HG03159 (cell line): ENCODE measurements at regions not wholly inside any gene's neighbourhood (a gene's known extent, or its start where the extent isn't known, plus 50 kb on each side); places are given as distances from the start of the nearest gene placed in this dataset.
"Not testable (repeated sequence)": the region's sequence is repeated elsewhere in the genome, so short reads cannot be mapped to it uniquely, and the experiment has no call there.

ENCODE experiments used
- ATAC-seq: cut with Tn5 transposase; IDR thresholded peaks from one replicate; pipeline ENCODE4 v1.9.1; 2021; ENCODE audit warnings: mild to moderate bottlenecking, moderate library complexity; ENCODE audit not compliant: unreplicated experiment

DNA sequence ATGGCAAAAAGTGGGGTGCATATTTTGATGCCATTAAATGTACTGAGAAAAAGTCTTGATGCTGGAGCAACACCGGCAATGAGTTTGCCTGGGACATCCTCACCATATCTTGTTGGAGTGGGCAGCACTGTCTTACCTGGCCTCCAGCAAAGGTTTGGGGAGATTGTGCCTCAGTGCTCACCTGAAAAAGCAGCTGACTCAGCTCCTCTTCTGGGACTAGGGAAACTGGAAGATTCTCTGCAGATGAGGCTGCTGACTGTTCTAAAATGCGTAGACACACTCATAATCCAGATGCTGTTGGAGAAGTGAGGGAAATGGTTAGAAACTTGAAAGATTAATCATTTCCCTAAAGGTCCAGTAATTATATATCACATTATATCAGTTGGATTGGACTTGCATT is 593.7 kb upstream of the HS3ST1 start:
- ATAC-seq = no peak

DNA sequence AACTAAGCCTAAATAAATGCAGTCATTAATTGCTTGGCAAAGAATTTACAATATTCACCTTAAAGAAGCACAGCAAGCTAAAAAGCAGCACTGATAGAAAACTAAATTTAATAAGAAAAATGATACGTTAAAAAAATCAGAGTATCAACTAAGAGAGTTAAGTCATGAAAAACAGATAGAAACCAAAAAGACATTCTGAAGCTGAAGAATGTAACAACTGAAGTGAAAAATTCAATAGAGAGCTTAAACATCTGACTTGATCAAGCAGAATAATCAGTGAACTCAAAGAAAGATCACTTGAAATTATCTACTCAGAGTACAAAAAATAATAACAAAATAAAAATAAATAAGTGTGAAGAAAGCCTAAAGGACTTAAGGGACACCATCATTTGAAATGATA is 588.0 kb upstream of the HS3ST1 start:
- ATAC-seq = no peak

DNA sequence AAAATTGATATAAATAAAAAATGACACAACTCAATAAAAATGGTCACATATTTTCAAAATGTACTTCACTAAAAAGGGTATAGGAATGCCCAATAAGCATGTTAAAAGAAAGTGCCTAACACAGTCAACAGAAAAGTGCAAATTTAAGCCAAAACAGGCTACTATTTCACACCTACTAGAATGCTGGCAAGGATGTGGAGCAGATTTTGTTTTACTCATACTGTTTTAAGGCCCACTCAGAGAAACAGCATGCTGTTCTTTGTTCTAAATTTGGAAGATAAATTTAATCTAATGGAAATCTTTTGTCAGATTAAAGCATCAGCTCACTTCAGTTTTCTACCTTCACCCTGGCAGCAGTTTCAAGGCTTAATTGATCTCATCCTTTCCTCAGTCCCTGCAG is 576.8 kb upstream of the HS3ST1 start:
- no peak for ATAC-seq

DNA sequence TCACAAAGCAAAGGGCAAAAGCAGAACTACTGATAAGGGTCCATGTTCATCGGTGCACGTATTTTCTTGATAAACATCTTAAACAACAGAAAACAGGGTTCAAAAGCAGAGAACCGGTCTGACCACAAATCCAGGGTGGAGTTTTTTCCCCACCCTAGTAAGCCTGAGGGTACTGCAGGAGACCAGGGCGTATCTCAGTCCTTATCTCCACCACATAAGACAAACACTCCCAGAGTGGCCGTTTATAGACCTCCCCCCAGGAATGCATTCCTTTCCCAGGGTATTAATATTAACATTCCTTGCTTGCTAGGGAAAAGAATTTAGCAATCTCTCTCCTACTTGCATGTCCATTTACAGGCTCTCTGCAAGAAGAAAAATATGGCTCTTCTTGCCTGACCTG is 567.9 kb upstream of the HS3ST1 start:
- not testable (repeated sequence) for ATAC-seq

DNA sequence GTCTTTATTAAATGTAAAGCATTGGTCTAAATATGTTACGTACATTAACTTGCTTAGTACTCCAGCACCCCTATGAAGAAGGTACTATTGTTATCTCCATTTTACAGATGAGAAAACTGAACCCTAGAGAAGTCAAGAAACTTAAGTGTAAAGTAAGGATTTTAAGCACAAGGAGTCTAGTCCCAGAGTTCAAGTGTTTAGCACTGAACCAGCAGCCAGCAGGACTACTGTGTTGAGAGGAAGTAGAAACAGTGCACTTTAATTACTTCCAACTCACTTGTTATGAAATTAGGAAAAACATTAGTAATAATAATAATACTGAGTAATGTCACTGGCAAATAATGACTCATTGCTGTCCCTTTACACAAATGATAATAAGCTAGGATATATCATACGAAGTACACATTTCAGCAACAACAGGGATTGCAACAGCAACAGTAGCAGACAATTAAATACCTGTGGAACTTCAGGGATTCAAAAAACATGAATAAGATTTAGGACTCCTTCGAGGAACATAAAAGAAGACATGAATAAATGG is 548.1 kb upstream of the HS3ST1 start:
- no peak for ATAC-seq

DNA sequence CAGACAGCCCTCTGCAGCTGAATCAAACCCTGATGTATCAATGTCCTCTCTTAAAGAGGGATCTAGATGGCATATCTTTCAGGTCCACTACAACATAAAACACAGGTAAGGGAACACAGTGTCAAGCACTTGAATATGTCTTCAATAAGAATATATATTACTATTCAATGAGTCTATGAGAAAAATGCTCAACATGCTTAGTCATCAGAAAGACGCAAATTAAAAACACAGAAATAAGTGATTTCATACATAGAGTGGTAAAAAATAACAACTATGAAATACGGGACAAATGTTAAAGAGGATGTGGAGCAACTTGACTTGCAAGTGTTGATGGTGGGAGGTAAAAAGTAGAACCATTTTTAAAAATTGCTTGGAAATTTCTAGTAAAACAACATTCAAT is 544.6 kb upstream of the HS3ST1 start:
- no peak for ATAC-seq

DNA sequence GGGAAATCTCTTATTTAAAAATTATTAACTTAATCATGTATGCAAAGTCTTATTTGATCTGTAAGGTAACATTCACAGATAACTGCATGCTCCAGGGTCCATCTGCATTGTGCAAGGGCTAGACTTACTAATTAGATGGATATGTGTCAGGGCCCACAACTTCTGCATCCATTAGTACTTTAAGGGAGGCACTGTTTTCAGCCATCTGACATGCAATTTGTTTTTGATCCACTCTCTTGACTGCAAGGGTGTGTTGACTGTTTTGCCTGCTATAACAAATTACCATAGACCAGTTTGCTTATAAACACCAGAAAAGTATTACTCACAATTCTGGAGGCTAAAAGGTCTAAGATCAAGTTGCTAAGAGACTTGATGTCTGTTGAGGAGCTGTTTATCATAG is 542.1 kb upstream of the HS3ST1 start:
- ATAC-seq = no peak

DNA sequence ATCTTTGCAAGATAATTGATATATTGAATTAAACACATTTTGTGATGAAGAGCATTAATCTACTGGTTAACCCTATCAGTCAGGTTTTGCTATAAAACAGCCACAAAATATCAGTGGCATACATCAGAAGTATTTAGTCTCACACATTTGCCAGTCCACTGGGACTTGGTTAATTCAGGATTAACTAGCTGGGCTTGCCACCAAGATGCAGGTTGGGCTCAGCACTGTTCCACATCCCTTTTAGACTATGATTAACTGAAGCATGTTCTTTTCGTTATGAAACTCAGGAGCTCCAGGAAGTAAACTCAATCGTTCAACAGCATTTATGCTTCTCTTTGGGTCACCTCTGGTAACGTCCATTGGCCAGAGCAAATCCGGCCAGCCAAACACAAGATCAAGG is 538.1 kb upstream of the HS3ST1 start:
- ATAC-seq = no peak

DNA sequence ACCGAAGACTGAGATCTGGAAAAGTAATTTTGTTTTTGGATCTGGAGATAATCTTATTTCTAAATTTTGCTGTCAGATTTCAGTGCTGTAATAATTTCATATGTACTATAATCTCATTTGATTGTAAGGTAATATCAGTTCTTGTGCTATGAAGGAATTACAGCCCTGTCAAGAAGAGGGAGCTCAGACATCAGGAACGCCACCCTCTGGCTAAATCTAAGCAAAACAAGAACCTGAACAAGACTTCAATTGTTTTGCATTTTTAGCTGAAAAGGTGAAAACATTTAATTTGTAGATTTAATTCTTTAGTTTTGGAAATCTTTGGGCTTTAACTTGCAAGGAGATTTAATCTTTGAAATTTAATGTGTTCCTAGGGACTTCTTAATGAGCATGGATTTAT is 525.4 kb upstream of the HS3ST1 start:
- no peak for ATAC-seq

DNA sequence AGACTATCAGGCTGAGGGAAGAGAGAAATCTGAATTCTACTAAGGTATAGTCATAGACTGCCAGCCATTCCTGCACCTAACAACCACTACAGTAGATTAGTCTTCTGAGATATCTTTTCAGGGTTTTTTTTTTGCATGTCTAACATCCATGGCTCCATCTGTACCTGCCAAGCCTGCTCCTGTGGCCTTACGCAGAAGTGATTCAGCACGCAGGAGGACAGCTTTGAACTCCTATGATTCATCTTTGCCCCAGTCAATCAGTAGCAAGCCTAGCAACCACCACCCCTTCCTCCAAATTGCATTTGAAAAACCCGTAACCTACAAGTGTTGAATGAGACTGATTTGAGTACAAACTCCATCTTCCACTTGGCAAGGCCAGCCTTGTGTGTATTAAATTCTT is 520.7 kb upstream of the HS3ST1 start:
- no peak for ATAC-seq

DNA sequence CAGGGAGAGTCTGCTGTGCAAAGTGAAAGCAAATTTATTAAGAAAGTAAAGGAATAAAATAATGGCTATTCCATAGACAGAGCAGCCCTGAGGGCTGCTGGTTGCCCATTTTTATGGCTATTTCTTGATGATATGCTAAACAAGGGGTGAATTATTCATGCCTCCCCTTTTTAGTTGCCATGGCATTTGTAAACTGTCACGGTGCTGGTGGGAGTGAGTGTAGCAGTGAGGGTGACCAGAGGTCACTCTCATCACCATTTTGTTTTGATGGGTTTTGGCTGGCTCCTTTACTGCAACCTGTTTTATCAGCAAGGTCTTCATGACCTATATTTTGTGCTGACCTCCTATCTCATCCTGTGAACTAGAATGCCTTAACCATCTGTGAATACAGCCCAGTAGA is 518.9 kb upstream of the HS3ST1 start:
- ATAC-seq = not testable (repeated sequence)

DNA sequence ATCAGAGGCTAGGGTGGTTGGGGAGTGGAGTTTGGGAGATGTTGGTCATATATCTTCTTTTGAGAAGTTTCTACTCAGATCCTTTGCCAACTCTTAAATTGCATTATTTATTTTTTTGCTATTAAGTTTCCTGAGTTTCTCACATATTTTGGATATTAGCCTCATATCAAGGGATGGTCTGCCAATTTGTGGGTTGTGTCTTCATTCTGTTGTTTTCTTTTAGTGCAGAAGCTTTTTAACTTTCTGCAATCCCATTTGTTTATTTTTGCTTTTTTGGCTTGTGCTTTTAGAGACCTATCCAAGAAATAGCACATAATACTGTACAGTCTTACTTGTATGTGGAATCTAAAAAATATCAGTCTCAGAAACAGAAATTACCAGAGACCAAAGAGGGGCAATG is 509.2 kb upstream of the HS3ST1 start:
- ATAC-seq = no peak

DNA sequence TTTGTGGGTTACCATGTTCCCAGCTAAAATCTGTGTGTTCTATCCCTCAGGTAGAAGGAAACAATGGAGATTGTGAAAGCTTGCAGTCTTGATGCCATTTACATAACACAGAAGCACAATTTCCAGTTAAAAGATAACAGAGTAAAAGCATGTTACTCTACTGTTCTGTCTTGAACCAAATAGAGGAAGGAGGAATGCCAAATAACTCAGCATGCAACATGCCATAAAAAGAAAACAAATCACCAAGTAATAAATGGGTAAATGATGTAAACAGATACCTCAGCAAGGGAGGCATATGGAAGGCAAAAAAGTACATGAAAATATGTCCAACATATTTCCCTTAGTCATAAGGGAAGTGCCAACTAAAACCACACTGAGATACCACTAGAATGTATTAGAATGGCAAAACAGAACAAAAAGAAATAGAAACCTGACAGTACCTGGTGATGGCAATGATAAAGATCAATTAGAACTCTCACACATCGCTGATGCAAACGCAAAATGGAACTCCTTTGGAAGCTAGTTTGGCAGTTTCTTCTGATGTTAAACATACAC is 502.6 kb upstream of the HS3ST1 start:
- no peak for ATAC-seq

DNA sequence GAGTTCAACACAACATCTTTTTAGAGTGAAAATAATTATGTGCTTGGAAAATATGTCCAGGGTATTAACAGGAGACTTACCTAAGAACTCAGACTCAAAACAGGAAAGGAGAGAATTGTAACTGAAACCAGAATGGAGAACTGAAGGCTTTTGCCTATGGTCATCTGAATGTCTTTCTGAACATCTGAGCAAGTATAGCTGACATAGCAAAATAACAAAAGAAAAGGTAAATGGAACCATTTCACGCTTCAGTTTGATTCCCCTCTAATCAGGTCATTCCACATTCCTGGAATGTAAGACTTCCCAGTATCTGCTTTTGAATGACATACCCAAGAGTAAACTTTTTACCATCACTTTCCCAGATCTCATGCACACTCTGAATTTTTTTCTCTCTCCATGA is 500.4 kb upstream of the HS3ST1 start:
- no peak for ATAC-seq

DNA sequence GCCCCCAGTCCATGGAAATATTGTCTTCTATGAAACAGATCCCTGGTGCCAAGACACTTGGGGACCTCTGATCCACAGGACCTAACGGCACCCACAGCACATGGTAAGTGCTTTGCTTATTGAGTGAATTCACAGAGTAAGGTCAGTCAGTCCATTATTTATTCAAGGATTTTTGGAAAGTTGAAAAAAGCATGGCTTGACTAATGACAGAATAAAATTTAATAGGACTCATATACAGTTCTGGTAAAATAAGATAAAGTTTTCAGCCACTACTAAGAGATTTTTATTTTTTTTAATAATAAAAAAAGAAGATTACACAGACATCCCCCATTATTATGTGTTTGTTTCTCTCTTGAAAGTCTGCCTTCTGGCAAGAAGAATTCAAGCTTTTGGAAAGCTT is 490.6 kb upstream of the HS3ST1 start:
- no peak for ATAC-seq

DNA sequence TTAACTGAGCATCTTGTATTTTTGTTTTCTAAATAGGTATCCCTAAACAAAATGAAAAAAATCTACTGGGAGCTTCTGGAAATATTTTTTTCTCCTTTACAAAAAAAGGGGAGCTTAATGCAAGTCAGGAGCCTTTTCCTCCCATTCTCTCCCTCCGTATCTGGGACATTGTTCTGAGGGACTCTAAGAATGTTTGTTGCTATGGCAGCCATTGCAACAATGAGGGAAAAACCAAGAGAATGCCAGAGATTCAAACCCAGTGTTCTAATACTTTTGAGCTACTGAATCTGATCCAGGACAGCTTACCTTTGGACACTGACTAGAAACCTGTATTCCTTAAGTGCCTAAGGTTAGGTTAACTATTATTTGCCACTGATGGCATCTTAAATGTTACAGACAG is 485.7 kb upstream of the HS3ST1 start:
- ATAC-seq = no peak

DNA sequence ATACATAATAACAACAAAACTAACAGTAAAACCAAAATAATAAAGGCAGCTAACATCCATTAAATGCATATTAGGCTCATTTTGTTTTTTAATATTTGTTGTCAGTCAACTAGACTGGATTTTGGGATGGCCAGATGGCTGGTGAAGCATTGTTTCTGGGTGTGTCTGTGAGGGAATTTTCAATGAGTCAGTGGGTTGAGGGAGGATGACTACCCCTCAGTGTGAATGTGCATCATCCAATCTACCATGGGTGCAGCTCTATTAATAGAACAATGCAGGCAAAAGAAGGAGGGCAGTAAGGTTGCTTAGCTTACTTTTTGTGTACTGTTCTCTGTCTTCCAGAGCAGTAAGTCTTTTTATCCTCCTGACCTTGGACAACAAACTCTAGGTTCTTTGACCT is 484.2 kb upstream of the HS3ST1 start:
- ATAC-seq = no peak

DNA sequence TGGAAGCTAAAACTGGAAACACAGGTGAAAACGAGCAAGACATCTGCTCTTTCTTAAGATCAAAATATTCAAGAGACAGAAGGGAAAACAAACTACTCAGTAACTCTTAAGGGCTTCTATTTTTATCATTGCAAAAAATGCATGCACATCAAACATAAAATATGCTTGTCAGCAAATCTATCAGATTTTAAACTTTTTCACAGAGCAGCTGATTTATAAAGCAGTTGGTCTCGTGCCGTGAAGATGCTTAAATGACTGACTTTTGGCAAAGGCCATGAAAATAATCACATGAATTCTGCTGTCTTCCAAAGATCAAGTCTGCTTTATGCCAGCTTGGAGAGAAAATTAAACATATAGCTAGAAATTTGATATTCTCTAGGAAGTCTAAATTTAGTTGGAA is 482.1 kb upstream of the HS3ST1 start:
- no peak for ATAC-seq

DNA sequence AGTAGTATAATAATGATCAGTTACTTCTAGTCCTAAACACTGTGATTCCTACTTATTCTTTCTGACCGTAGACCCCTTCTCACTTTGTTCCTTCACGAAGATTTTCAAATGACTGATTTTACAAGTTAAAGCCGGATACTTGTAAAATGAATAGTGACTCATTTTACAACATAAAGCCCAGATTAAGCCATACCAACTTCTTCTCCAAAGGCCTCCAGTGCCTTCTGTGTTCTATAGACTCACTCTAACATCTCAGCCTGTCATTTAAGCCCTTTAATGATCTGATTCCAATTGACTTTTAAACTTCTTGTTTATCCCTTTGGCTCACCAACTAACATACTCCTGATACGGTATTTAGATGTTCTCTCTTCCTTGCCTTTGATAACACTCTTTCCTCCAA is 480.0 kb upstream of the HS3ST1 start:
- no peak for ATAC-seq

DNA sequence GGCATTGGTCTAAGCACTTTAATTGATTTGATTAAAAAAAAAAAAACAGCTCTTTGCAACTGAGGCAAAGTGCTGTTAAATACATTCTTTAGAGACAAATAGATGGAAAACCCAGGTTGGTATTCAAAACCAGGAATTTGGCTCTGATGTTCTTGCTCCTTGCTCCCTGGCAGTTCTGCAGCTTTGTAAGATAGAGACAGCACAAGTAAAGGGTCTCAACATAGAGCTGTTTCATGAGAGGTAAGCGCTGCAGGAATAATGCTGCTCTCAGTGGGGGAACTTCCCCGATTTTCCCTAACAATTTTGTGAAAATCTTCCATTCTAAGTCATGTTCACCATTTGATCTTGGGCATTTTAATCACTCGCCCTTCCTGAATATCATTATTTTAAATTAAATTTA is 479.5 kb upstream of the HS3ST1 start:
- ATAC-seq = no peak

DNA sequence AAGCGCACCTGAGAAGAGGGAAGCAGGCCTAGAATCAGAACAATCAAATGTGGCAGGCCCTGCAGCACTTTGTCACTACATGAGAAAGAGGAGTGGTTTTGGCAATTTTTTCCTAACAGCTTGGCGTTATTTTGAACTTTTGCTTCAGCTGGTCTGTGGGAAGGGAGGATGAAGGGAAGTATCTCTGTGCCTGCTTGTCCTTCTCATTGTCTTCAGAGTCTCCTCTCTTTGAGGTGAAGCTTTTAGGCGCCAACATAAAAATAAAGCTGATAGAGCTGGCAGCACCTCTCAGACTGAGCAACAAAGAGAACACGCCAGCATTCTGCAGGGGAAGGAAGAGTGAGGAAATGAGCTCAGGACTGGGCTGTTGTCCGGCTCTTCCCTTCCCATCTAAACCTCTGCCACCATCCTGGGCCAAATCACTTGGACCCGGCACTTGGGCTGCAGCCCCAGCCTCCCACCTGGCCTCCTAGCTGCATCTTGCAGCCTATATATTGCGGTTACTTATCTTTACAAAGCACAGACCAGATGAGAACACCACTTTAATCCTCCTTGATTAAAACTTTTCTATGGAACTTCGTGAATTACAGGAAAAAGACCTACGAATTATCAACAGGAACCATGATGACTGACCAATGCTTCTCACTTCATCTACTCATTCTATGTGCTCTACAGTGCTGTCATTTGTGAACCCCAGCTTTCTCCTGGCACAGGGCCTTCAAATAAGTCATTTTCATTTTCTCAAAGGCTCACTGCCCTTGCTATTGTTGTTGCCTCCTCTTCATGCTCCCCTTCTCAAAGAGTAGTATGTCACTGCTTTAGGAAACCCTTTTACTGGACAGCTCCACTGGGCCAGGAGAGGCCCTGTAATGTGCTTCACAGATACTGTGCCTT is 476.4 kb upstream of the HS3ST1 start:
- ATAC-seq = no peak

DNA sequence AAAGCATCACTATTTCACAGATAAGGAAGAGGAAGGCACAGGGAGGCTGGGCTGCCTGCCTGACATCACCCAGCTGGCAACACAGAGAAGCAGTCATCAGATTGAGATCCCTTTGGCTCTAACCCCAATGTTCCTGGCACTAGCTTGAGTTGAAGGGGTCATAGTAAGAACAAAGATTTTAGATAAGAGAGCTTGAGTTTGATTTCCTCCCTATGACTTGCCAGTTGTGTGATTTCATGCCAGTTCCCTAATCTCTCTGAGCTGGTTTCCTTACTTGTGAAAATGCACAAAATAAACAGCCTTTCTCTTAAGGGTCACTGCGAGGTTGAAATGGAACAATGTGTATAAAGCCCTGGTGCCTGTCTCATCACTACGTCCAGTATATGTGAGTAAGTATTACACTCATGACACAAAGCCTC is 475.4 kb upstream of the HS3ST1 start:
- no peak for ATAC-seq

DNA sequence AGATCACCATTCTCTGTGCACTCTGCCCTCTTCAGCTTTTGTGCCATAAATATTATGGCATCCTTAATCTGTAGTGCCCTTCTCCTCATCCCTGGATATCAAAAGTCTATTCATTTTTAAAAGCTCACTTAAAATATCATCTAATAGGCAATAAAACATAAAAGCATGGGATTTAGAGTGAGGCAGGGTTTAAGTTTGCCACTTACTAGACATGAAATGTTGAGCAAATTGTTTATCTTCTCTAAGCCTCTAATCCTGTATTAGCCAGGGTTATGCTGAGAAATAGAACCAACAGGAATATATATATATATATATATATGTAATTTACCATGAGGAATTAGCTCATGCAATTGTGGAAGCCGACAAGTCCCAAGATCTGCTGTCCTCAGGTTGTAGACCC is 472.4 kb upstream of the HS3ST1 start:
- no peak for ATAC-seq
